Naive thymus-derived CD4-positive, alpha-beta T cell (primary cell): ENCODE measurements at regions not wholly inside any gene's neighbourhood (a gene's known extent, or its start where the extent isn't known, plus 50 kb on each side); places are given as distances from the start of the nearest gene placed in this dataset.
"Not testable (repeated sequence)": the region's sequence is repeated elsewhere in the genome, so short reads cannot be mapped to it uniquely, and the experiment has no call there.

ENCODE experiments used
- ATAC-seq: fragments of 150-1000 bp; cut with Tn5 transposase; 2 replicates; pipeline ENCODE4 v1.10.0; 2021; ENCODE audit warnings: mild to moderate bottlenecking, moderate library complexity
- CTCF ChIA-PET: fragments of 350-600 bp; sonication (Branson Sonifier 250); formaldehyde crosslinking; loops from one replicate; lab custom pipeline; 2021; ENCODE audit warnings: antibody characterized with exemption; lab: Charles Lee
- POLR2A ChIA-PET: fragments of 350-600 bp; sonication (Branson Sonifier 250); formaldehyde crosslinking; loops from one replicate; lab custom pipeline; 2021; ENCODE audit warnings: antibody characterized with exemption, inconsistent platforms; lab: Charles Lee
- DNase-seq, 9 donors: peaks; one replicate each; pipeline versions ENCODE4 v3.0.0 to v3.0.0-alpha.2; 2020 to 2022; ENCODE audit warnings: mixed read lengths in 1 of 9
- H3K27ac ChIP-seq: one replicate; pipeline ENCODE4 v1.7.0; 2013; ENCODE audit warnings: mild to moderate bottlenecking, low read depth, low read length, moderate library complexity
- H3K27me3 ChIP-seq, 2 donors: one replicate each; pipeline ENCODE4 v1.7.0; 2013; ENCODE audit warnings: low read length in 2 of 2, mild to moderate bottlenecking in 2 of 2, moderate library complexity in 2 of 2; ENCODE audit not compliant: control insufficient read depth in 2 of 2, insufficient read depth in 2 of 2
- H3K36me3 ChIP-seq, 3 experiments: 1 replicate in 2 of 3; 2 replicates in 1 of 3; pipeline ENCODE4 v1.7.0; 2013; ENCODE audit warnings: low read length in 3 of 3, mild to moderate bottlenecking in 3 of 3, moderate library complexity in 1 of 3; ENCODE audit not compliant: insufficient read depth in 3 of 3, control insufficient read depth in 2 of 3
- H3K4me1 ChIP-seq, 2 donors: one replicate each; pipeline ENCODE4 v1.7.0; 2013; ENCODE audit warnings: low read length in 2 of 2, mild to moderate bottlenecking in 2 of 2, moderate library complexity in 1 of 2; ENCODE audit not compliant: control insufficient read depth in 2 of 2, insufficient read depth in 2 of 2
- H3K4me3 ChIP-seq: 2 replicates; pipeline ENCODE4 v1.7.0; 2013; ENCODE audit warnings: mild to moderate bottlenecking, low read length
- H3K9me3 ChIP-seq, 3 experiments: 1 replicate in 2 of 3; 2 replicates in 1 of 3; pipeline ENCODE4 v1.7.0; 2013; ENCODE audit warnings: low read length in 3 of 3; ENCODE audit not compliant: control insufficient read depth in 2 of 3
- H3K27ac Mint-ChIP-seq, 9 donors: one replicate each; pipeline ENCODE4 v1.8.0; 2020 to 2022; ENCODE audit warnings: mixed read lengths in 9 of 9, mild to moderate bottlenecking in 8 of 9, moderate library complexity in 5 of 9, inconsistent platforms in 2 of 9
- H3K27me3 Mint-ChIP-seq, 5 donors: one replicate each; pipeline ENCODE4 v1.8.0; 2021 to 2022; ENCODE audit warnings: mixed read lengths in 5 of 5, mild to moderate bottlenecking in 1 of 5
- H3K36me3 Mint-ChIP-seq, 5 donors: one replicate each; pipeline ENCODE4 v1.8.0; 2020 to 2022; ENCODE audit warnings: mixed read lengths in 5 of 5, mild to moderate bottlenecking in 3 of 5, inconsistent platforms in 1 of 5
- H3K4me1 Mint-ChIP-seq, 7 donors: one replicate each; pipeline ENCODE4 v1.8.0; 2020 to 2022; ENCODE audit warnings: mixed read lengths in 7 of 7, mild to moderate bottlenecking in 3 of 7, inconsistent platforms in 1 of 7
- H3K4me3 Mint-ChIP-seq, 10 donors: one replicate each; pipeline ENCODE4 v1.8.0; 2020 to 2022; ENCODE audit warnings: mild to moderate bottlenecking in 10 of 10, mixed read lengths in 10 of 10, moderate library complexity in 6 of 10, inconsistent platforms in 2 of 10
- H3K9me3 Mint-ChIP-seq, 11 donors: one replicate each; pipeline ENCODE4 v1.8.0; 2020 to 2022; ENCODE audit warnings: mixed read lengths in 11 of 11, mild to moderate bottlenecking in 4 of 11, inconsistent platforms in 1 of 11, moderate library complexity in 1 of 11
- intact Hi-C, 2 donors: fragments of 100-400 bp; cut with micrococcal nuclease; formaldehyde crosslinking; loops; one replicate each; pipeline ENCODE4 v1.15.1; 2023

DNA sequence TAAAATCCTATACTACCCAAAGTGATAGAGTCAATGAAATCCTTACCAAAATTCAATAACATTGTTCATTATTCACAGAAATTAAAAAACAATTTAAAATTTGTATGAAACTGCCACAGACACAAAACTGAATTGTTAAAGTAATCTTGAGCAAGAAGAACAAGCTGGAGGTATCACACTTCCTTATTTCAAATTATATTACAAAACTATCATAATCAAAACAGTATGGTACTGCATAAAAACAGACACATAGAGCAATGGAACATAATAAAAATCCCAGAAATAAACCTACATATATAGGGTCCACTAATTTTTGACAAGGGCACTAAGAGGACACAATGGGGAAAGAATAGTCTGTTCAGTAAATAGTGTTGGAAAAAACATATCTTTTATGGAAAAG lies 316.2 kb downstream of the PTPRC start:
- peaks cover 0 to 19% (median 2%) of the 10 kb centered on the region in 11 donors for H3K9me3 Mint-ChIP-seq
- ChIA-PET CTCF (no interaction called here), POLR2A (no interaction called here)
- no peak for DNase-seq
- H3K4me1 Mint-ChIP-seq = peaks cover 9 to 28% (median 19%) of the 10 kb centered on the region in 7 donors
- intact Hi-C loops = no loop called here
- H3K27me3 Mint-ChIP-seq = no peaks in the 10 kb centered on the region
- H3K36me3 Mint-ChIP-seq = peaks cover 0 to 23% (median 0%) of the 10 kb centered on the region in 5 donors
- Histone ChIP-seq H3K4me3 (no peak overlapping the region), H3K9me3 (no peaks in the 10 kb centered on the region), H3K4me1 (peaks cover 6 to 7% of the 10 kb centered on the region in 2 donors), H3K36me3 (no peaks in the 10 kb centered on the region), H3K27me3 (no peaks in the 10 kb centered on the region), H3K27ac (no peak overlapping the region)
- H3K27ac Mint-ChIP-seq = no peak overlapping the region
- no peak for ATAC-seq
- no peak overlapping the region for H3K4me3 Mint-ChIP-seq

DNA sequence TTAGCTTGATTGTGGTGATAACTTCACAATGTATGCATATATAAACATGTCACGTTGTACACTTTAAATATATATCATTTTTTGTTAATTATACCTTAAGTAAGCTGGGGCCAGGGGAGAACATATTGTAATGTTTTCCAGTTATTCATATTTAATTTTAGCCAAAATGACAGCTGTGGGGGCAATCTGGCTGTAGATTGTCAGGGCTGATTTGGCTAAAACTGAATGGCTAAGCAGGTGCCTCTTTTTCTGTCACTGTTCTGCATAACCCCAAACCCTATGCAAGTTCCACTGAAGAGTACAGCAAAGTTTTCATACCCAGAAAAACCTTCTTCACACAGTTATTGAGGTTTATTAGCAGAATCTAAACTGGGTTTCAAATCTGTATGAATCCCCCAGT lies 318.2 kb downstream of the PTPRC start:
- intact Hi-C loops = loop anchor here in 1 of 2 donors (2.0 kb wide), 1 partner anchor 18 kb away; no protein-coding TSS in a partner anchor
- Histone ChIP-seq H3K36me3 (no peaks in the 10 kb centered on the region), H3K27me3 (no peaks in the 10 kb centered on the region), H3K4me3 (no peak overlapping the region), H3K9me3 (no peaks in the 10 kb centered on the region), H3K27ac (no peak overlapping the region), H3K4me1 (peaks cover 6 to 7% of the 10 kb centered on the region in 2 donors)
- ChIA-PET POLR2A (interaction anchor here (0.6 to 0.7 kb wide), 2 partner anchors 82 to 126 kb away, joined by 3 read pairs; no protein-coding TSS in a partner anchor), CTCF (no interaction called here)
- Mint-ChIP-seq H3K27me3 (no peaks in the 10 kb centered on the region), H3K4me3 (no peak overlapping the region), H3K4me1 (peaks cover 9 to 26% (median 21%) of the 10 kb centered on the region in 7 donors), H3K27ac (no peak overlapping the region), H3K9me3 (peaks cover 0 to 16% (median 0%) of the 10 kb centered on the region in 11 donors), H3K36me3 (peaks cover 0 to 28% (median 0%) of the 10 kb centered on the region in 5 donors)
- DNase-seq (no peak), ATAC-seq (no peak)

DNA sequence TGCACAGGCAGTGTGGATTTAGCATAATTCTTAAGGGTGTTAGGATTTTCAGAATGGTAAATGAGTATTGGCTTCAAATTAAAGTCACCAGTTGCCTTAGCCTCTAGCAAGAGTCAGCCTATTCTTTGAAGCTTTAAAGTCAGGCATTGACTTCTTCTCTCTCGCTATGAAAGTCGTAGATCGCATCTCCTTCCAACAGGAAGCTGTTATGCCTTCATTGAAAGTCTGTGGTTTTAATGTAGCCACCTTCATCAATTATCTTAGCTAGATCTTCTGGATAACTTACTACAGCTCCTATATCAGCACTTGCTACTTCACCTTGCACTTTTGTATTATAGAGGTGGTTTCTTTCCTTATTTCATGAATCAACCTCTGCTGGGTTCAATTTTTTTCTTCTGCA lies 320.2 kb downstream of the PTPRC start:
- no peaks in the 10 kb centered on the region for H3K36me3 ChIP-seq
- CTCF ChIA-PET = no interaction called here

DNA sequence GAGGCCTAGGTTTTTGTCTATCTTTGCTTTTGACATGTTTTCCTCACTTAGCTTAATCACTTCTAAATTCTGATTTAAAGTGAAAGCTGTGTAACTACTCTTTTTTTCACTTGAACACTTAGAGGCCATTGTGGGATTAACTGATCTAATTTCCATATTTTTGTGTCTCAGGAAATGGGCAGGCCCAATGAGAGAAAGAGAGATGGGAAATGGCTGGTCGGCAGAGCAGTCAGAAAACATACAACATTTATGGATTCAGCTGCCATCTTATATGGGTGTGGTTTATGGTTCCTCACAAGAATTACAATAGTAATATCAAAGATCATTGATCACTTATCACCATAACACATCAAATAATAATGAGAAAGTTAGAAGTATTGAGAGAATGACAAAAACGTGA lies 320.8 kb downstream of the PTPRC start:
- Histone ChIP-seq H3K27me3 (no peaks in the 10 kb centered on the region), H3K27ac (no peak overlapping the region), H3K9me3 (no peaks in the 10 kb centered on the region), H3K4me1 (peaks cover 6 to 25% of the 10 kb centered on the region in 2 donors), H3K4me3 (no peak overlapping the region), H3K36me3 (no peaks in the 10 kb centered on the region)
- peak overlapping the region in 5 of 10 donors; percentile 20 to 49 (median 31) for H3K4me3 Mint-ChIP-seq
- intact Hi-C loops = loop anchor here (1.0 to 10.0 kb wide), 2 partner anchors 22 to 45 kb away; no protein-coding TSS in a partner anchor
- peaks cover 0 to 29% (median 2%) of the 10 kb centered on the region in 11 donors for H3K9me3 Mint-ChIP-seq
- CTCF ChIA-PET = no interaction called here
- POLR2A ChIA-PET = interaction anchor here (0.8 to 1.3 kb wide), 3 partner anchors 9 to 22 kb away, joined by 3 to 4 read pairs (median 3); no protein-coding TSS in a partner anchor
- no peak for ATAC-seq
- peak overlapping the region in 8 of 9 donors; percentile 3 to 73 (median 64) for H3K27ac Mint-ChIP-seq
- DNase-seq = no peak
- H3K36me3 Mint-ChIP-seq = peaks cover 0 to 45% (median under 1%) of the 10 kb centered on the region in 5 donors
- H3K27me3 Mint-ChIP-seq = no peaks in the 10 kb centered on the region
- peaks cover 23 to 48% (median 43%) of the 10 kb centered on the region in 7 donors for H3K4me1 Mint-ChIP-seq

More for the DNA sequence above, 320.2 kb downstream of the PTPRC start:
- DNase-seq (peak in 6 of 9 donors; percentile 27 to 56 (median 42)), ATAC-seq (peak; percentile 71)
- H3K27me3 Mint-ChIP-seq = no peaks in the 10 kb centered on the region
- peak overlapping the region; percentile 3 to 73 (median 59) for H3K27ac Mint-ChIP-seq
- intact Hi-C loops = loop anchor here (1.0 kb wide), 1 partner anchor 22 kb away; no protein-coding TSS in a partner anchor
- peak overlapping the region in 5 of 10 donors; percentile 20 to 49 (median 31) for H3K4me3 Mint-ChIP-seq
- H3K4me3 ChIP-seq = no peak overlapping the region
- H3K9me3 ChIP-seq = no peaks in the 10 kb centered on the region
- peaks cover 18 to 41% (median 36%) of the 10 kb centered on the region in 7 donors for H3K4me1 Mint-ChIP-seq
- H3K27ac ChIP-seq = no peak overlapping the region
- peaks cover 0 to 32% (median 0%) of the 10 kb centered on the region in 11 donors for H3K9me3 Mint-ChIP-seq
- H3K27me3 ChIP-seq = no peaks in the 10 kb centered on the region
- H3K4me1 ChIP-seq = peaks cover 6 to 20% of the 10 kb centered on the region in 2 donors
- H3K36me3 Mint-ChIP-seq = peaks cover 0 to 45% (median 0%) of the 10 kb centered on the region in 5 donors
- POLR2A ChIA-PET = interaction anchor here (0.8 to 1.3 kb wide), 3 partner anchors 8 to 22 kb away, joined by 3 to 4 read pairs (median 3); no protein-coding TSS in a partner anchor

DNA sequence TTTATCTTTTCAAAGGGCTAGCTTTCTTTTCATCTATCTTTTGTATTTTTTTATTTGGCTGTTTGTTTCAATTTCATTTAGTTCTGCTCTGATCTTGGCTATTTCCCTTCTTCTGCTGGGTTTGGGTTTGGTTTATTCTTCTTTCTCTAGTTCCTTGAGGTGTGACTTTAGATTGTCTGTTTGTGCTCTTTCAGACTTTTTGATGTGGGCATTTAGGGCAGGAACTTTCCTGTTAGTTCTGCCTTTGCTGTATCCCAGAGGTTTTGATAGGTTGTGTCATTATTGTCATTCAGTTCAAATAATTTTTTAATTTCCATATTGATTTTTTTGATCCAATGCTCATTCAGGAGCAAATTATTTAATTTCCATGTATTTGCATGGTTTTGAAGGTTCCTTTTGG lies 325.0 kb downstream of the PTPRC start:
- H3K4me1 ChIP-seq = peaks cover 3 to 30% of the 10 kb centered on the region in 2 donors
- Mint-ChIP-seq H3K9me3 (peaks cover 4 to 25% (median 12%) of the 10 kb centered on the region in 11 donors), H3K36me3 (peaks cover 6 to 58% (median 11%) of the 10 kb centered on the region in 5 donors), H3K4me1 (peaks cover 23 to 75% (median 62%) of the 10 kb centered on the region in 7 donors), H3K27ac (peak overlapping the region; percentile 3 to 83 (median 57)), H3K4me3 (peak overlapping the region in 9 of 10 donors; percentile 32 to 73 (median 48))
- H3K27me3 Mint-ChIP-seq, H3K27ac ChIP-seq, CTCF ChIA-PET, ATAC-seq, H3K27me3 ChIP-seq, H3K36me3 ChIP-seq, H3K4me3 ChIP-seq, H3K9me3 ChIP-seq, POLR2A ChIA-PET: not testable (repeated sequence)
- peak in 6 of 9 donors; percentile 26 to 55 (median 34) for DNase-seq
- intact Hi-C loops = loop anchor here in 1 of 2 donors (1.0 to 10.0 kb wide), 2 partner anchors 26 to 49 kb away; no protein-coding TSS in a partner anchor

DNA sequence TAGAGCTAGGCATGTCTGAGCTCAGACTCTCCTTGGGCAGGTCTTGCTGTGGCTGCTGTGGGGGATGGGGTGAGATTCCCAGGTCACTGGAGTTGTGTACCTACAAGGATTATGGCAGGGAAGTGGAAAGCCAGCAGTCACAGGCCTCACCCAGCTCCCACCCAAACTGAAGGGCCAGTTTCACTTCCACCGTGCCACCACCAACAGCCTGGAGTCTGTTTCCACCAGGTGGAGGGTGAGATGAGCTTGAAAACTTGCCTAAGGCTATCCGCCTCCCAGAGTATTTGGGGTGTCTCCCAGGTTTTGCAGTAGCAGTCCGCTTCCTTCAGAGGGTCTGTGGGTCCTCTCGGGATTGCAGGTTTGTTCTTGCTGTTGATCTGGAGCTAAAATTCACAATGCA lies 327.7 kb downstream of the PTPRC start:
- DNase-seq (no peak), ATAC-seq (no peak)
- no peaks in the 10 kb centered on the region for H3K27me3 ChIP-seq
- H3K9me3 ChIP-seq = no peaks in the 10 kb centered on the region
- Mint-ChIP-seq H3K9me3 (peaks cover 4 to 35% (median 12%) of the 10 kb centered on the region in 11 donors), H3K4me1 (peaks cover 17 to 57% (median 48%) of the 10 kb centered on the region in 7 donors), H3K36me3 (peaks cover 6 to 62% (median 11%) of the 10 kb centered on the region in 5 donors), H3K27ac (peak overlapping the region in 7 of 9 donors; percentile 14 to 90 (median 68)), H3K27me3 (peaks cover 0 to 4% (median 0%) of the 10 kb centered on the region in 5 donors), H3K4me3 (peak overlapping the region; percentile 49 to 78 (median 70))
- no peak overlapping the region for H3K4me3 ChIP-seq
- POLR2A ChIA-PET = interaction anchor here (0.8 kb wide), 1 partner anchor 9 kb away, joined by 3 read pairs; no protein-coding TSS in a partner anchor
- no peak overlapping the region for H3K27ac ChIP-seq
- intact Hi-C loops = loop anchor here in 1 of 2 donors (10.0 kb wide), 1 partner anchor 52 kb away; no protein-coding TSS in a partner anchor
- CTCF ChIA-PET = interaction anchor here (1.1 kb wide), 1 partner anchor 9 kb away, joined by 3 read pairs; no protein-coding TSS in a partner anchor
- no peaks in the 10 kb centered on the region for H3K36me3 ChIP-seq
- peaks cover 0 to 23% of the 10 kb centered on the region in 2 donors for H3K4me1 ChIP-seq
